ENCODE measurements at regions not wholly inside any gene's neighbourhood (a gene's known extent, or its start where the extent isn't known, plus 50 kb on each side); places are given as distances from the start of the nearest gene placed in this dataset.

DNA sequence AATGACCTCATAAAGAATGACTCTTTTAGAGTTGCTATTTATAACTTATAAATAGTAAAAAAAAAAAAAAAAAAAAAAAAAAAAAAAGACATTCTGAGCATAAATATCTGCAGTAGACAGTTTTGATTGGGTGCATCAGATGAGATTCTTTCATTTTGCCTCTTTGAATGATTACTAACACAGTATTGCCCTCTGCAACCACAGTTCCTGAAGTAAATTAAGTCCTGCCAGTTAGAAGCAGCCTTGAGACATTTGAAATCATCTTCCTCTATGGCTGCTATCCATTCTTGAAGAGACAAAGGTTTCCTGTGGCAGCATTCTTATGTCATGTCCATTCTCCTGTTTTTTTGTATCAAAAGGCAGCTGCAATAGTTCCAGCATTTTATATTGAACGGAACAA is 892.4 kb upstream of the MIR17HG start:
- Histone ChIP-seq H3K27ac (no peak overlapping the region), H3K9me3 (ENCODE audit: low read depth) (no peaks in the 10 kb centered on the region), H3K27me3 (no peaks in the 10 kb centered on the region), H4K20me1 (ENCODE audit: insufficient read depth, poor library complexity, severe bottlenecking) (no peaks in the 10 kb centered on the region), H3K4me2 (no peak overlapping the region), H3K9me2 (replicated peaks; ENCODE audit: insufficient read depth) (no peaks in the 10 kb centered on the region), H3K4me3 (no peak overlapping the region), H2AFZ (no peak overlapping the region), H3K36me3 (replicated peaks; ENCODE audit: insufficient read depth, low read depth) (no peaks in the 10 kb centered on the region), H3K4me1 (ENCODE audit: insufficient read depth) (no peaks in the 10 kb centered on the region), H3K79me2 (no peaks in the 10 kb centered on the region)
- DNase-seq (ENCODE audit: low spot score), result no peak
- TF ChIP-seq EZH2phosphoT487 (IDR thresholded peaks at IDR 0.05; ENCODE audit: low read depth, severe bottlenecking, unreplicated experiment), result no peak
- TF ChIP-seq, protein P1, sequence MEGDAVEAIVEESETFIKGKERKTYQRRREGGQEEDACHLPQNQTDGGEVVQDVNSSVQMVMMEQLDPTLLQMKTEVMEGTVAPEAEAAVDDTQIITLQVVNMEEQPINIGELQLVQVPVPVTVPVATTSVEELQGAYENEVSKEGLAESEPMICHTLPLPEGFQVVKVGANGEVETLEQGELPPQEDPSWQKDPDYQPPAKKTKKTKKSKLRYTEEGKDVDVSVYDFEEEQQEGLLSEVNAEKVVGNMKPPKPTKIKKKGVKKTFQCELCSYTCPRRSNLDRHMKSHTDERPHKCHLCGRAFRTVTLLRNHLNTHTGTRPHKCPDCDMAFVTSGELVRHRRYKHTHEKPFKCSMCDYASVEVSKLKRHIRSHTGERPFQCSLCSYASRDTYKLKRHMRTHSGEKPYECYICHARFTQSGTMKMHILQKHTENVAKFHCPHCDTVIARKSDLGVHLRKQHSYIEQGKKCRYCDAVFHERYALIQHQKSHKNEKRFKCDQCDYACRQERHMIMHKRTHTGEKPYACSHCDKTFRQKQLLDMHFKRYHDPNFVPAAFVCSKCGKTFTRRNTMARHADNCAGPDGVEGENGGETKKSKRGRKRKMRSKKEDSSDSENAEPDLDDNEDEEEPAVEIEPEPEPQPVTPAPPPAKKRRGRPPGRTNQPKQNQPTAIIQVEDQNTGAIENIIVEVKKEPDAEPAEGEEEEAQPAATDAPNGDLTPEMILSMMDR (IDR thresholded peaks at IDR 0.05; ENCODE audit: poor library complexity), result no peak
- TF ChIP-seq EZH2 (IDR thresholded peaks at IDR 0.05; ENCODE audit: borderline replicate concordance), result no peak
- 97% methylated on average over 1 of the region's 1 CpG for whole genome bisulfite sequencing (ENCODE audit: low lambda C conversion rate, missing lambda C conversion rate)

DNA sequence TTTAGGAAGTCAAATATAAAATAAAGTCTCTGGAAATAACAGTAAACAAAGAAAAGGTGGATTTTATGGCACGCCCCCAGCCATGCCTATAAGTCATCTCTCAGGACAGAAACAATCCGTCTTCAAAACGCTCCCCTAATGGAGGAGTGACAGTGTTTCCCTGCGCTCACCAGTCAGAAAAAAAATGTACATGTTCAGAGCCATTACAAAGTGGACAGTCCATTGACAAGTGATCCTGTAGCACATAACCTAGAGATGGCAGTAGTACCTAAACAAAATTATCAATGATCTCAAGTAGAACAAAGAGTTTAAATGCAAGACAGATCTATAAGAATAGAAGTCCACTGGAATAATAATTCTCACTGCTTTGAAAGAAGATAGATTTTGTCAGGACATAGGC is 891.7 kb upstream of the MIR17HG start:
- Histone ChIP-seq H4K20me1 (ENCODE audit: insufficient read depth, poor library complexity, severe bottlenecking) (no peaks in the 10 kb centered on the region), H3K9me2 (replicated peaks; ENCODE audit: insufficient read depth) (no peaks in the 10 kb centered on the region), H3K4me2 (no peak overlapping the region), H3K4me3 (no peak overlapping the region), H2AFZ (no peak overlapping the region), H3K27ac (no peak overlapping the region), H3K4me1 (ENCODE audit: insufficient read depth) (no peaks in the 10 kb centered on the region), H3K27me3 (no peaks in the 10 kb centered on the region), H3K36me3 (replicated peaks; ENCODE audit: insufficient read depth, low read depth) (no peaks in the 10 kb centered on the region), H3K79me2 (no peaks in the 10 kb centered on the region), H3K9me3 (ENCODE audit: low read depth) (no peaks in the 10 kb centered on the region)
- TF ChIP-seq EZH2phosphoT487 (IDR thresholded peaks at IDR 0.05; ENCODE audit: low read depth, severe bottlenecking, unreplicated experiment), result no peak
- TF ChIP-seq, protein P1 (IDR thresholded peaks at IDR 0.05; ENCODE audit: poor library complexity), result no peak
- TF ChIP-seq EZH2 (IDR thresholded peaks at IDR 0.05; ENCODE audit: borderline replicate concordance), result no peak
- no peak for DNase-seq (ENCODE audit: low spot score)
- WGBS (ENCODE audit: low lambda C conversion rate, missing lambda C conversion rate), result 78% methylated on average over 4 of the region's 4 CpGs

DNA sequence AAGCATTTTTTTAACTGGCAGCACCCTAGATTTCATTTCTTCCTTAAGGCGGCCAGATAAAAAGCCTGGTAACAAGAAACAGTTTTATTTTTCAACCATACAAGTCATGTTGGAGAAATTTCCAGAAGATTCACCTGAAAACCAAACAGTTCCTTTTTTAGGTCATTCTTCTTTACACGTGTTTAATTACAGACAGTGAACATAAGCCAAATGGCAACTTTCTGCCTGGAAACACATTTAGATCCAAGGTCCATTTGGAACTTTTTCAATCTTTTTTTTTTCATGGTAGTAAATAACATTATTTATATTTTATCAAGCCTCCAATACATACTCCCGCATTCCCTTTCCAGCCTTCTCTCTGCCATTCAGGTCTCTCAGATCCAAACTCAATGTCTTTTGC is 886.1 kb upstream of the MIR17HG start:
- 89% methylated on average over 3 of the region's 3 CpGs for WGBS (ENCODE audit: low lambda C conversion rate, missing lambda C conversion rate)
- DNase-seq (ENCODE audit: low spot score), result no peak

More for the DNA sequence above, 886.1 kb upstream of the MIR17HG start:
- H3K27me3 ChIP-seq, result no peaks in the 10 kb centered on the region
- no peaks in the 10 kb centered on the region for H3K79me2 ChIP-seq
- H3K27ac ChIP-seq, result no peak overlapping the region
- H3K9me3 ChIP-seq (ENCODE audit: low read depth), result no peaks in the 10 kb centered on the region
- no peaks in the 10 kb centered on the region for H4K20me1 ChIP-seq (ENCODE audit: insufficient read depth, poor library complexity, severe bottlenecking)
- H3K4me2 ChIP-seq, result no peak overlapping the region
- no peaks in the 10 kb centered on the region for H3K36me3 ChIP-seq (replicated peaks; ENCODE audit: insufficient read depth, low read depth)
- H2AFZ ChIP-seq, result no peak overlapping the region
- TF ChIP-seq EZH2phosphoT487 (IDR thresholded peaks at IDR 0.05; ENCODE audit: low read depth, severe bottlenecking, unreplicated experiment) (no peak), EZH2 (IDR thresholded peaks at IDR 0.05; ENCODE audit: borderline replicate concordance) (no peak)
- TF ChIP-seq, protein P1 (IDR thresholded peaks at IDR 0.05; ENCODE audit: poor library complexity), result no peak
- H3K9me2 ChIP-seq (replicated peaks; ENCODE audit: insufficient read depth), result no peaks in the 10 kb centered on the region
- no peaks in the 10 kb centered on the region for H3K4me1 ChIP-seq (ENCODE audit: insufficient read depth)
- H3K4me3 ChIP-seq, result no peak overlapping the region
